ENCODE measurements at regions not wholly inside any gene's neighbourhood (a gene's known extent, or its start where the extent isn't known, plus 50 kb on each side); places are given as distances from the start of the nearest gene placed in this dataset.

- TF ChIP-seq ZFP91 (CRISPR knock-in tag; IDR thresholded peaks at IDR 0.05) = no peak
- no peak for TF ChIP-seq EWSR1 (IDR thresholded peaks at IDR 0.05; ENCODE audit: borderline replicate concordance, low read depth, partially characterized antibody)
- TF ChIP-seq ZBTB34 (CRISPR knock-in tag; IDR thresholded peaks at IDR 0.05) = no peak
- no peak for TF ChIP-seq SNAPC5 (CRISPR knock-in tag; IDR thresholded peaks at IDR 0.05)
- TF ChIP-seq POLR2B (IDR thresholded peaks at IDR 0.05; ENCODE audit: low read depth, partially characterized antibody) = no peak
These were observed 343.2 kb upstream of the ZP4 start (continued) for GRCh38 chr1:238233966-238234365.

- Histone ChIP-seq H2AFZ (ENCODE audit: low read depth, low read length) (no peak overlapping the region), H3K9me1 (ENCODE audit: control insufficient read depth, insufficient read depth, low read length) (no peaks in the 10 kb centered on the region), H3K9ac (ENCODE audit: insufficient read depth in 1 of 2, low read depth in 2 of 2, low read length in 2 of 2) (no peak overlapping the region), H3K79me2 (ENCODE audit: control insufficient read depth, insufficient read depth, low read length) (no peaks in the 10 kb centered on the region), H3K27me3 (ENCODE audit: control insufficient read depth in 2 of 2, insufficient read depth in 2 of 2, low read length in 2 of 2) (no peaks in the 10 kb centered on the region), H3K27ac (ENCODE audit: extremely low read depth, low read depth, low read length) (no peak overlapping the region), H3K36me3 (ENCODE audit: control insufficient read depth, insufficient read depth, low read length) (no peaks in the 10 kb centered on the region), H3K4me3 (no peak overlapping the region), H3K9me3 (replicated peaks; ENCODE audit: control insufficient read depth, insufficient read depth, low read depth, low read length) (no peaks in the 10 kb centered on the region; the same call in 1 of the 2 replicates), H4K20me1 (replicated peaks; ENCODE audit: control insufficient read depth, insufficient read depth, low read length) (no peaks in the 10 kb centered on the region), H3K4me2 (ENCODE audit: insufficient read depth, low read length) (no peak overlapping the region), H3K4me1 (replicated peaks in 1 of 2; ENCODE audit: control insufficient read depth in 2 of 2, insufficient read depth in 2 of 2, low read length in 2 of 2) (no peaks in the 10 kb centered on the region)
- FAIRE-seq (no peak), DNase-seq (ENCODE audit: extremely low read depth in 1 of 4, low spot score in 3 of 4) (no peak), ATAC-seq (no peak)
- WGBS (ENCODE audit: insufficient coverage, low coverage, missing lambda C conversion rate) = 0% methylated on average over 3 of the region's 3 CpGs
- no TSS peak for BruUV-seq (replicated peaks)
- intact Hi-C loops (cut with micrococcal nuclease) (no loop called here), in situ Hi-C loops (cut with MboI) (no loop called here)
- ChIA-PET POLR2A (no interaction called here), CTCF (ENCODE audit: low intra/inter-chr PET ratio) (no interaction called here)
- TF ChIP-seq IRF1 (CRISPR knock-in tag; IDR thresholded peaks at IDR 0.05; ENCODE audit: borderline replicate concordance) (no peak), AFF1 (IDR thresholded peaks at IDR 0.05; ENCODE audit: low read depth in 1 of 2, partially characterized antibody in 2 of 2) (no peak), MCM7 (IDR thresholded peaks at IDR 0.05) (no peak), ATF6 (CRISPR knock-in tag; IDR thresholded peaks at IDR 0.05) (no peak), HNRNPL (IDR thresholded peaks at IDR 0.05; ENCODE audit: low read depth, low read length) (no peak)
These were observed 341.5 kb upstream of the ZP4 start for GRCh38 chr1:238232084-238232710.

Measured in K562 (cell line).